Nephron (organoid): ENCODE measurements at regions not wholly inside any gene's neighbourhood (a gene's known extent, or its start where the extent isn't known, plus 50 kb on each side); places are given as distances from the start of the nearest gene placed in this dataset.

Experiments
- H3K27ac Mint-ChIP-seq, 3 experiments: 2 replicates each; pipeline ENCODE4 v1.8.0; 2020; ENCODE audit warnings: mixed read lengths in 3 of 3, mild to moderate bottlenecking in 2 of 3, moderate library complexity in 1 of 3
- H3K27me3 Mint-ChIP-seq: 2 replicates; pipeline ENCODE4 v1.8.0; 2021; ENCODE audit warnings: low read depth, mild to moderate bottlenecking, moderate library complexity, mixed read lengths
- H3K36me3 Mint-ChIP-seq: 2 replicates; pipeline ENCODE4 v1.8.0; 2020; ENCODE audit warnings: low read depth, mixed read lengths
- H3K4me1 Mint-ChIP-seq: 2 replicates; pipeline ENCODE4 v1.8.0; 2020; ENCODE audit warnings: mixed read lengths
- H3K4me3 Mint-ChIP-seq, 3 experiments: 2 replicates each; pipeline ENCODE4 v1.8.0; 2020; ENCODE audit warnings: mild to moderate bottlenecking in 3 of 3, mixed read lengths in 3 of 3, moderate library complexity in 2 of 3
- H3K9me3 Mint-ChIP-seq: 2 replicates; pipeline ENCODE4 v1.8.0; 2020; ENCODE audit warnings: mixed read lengths
- CTCF ChIP-seq, 3 experiments: fragments of 200-600 bp; sonication (generic); IDR thresholded peaks; one replicate each; pipeline ENCODE4 v1.5.0; 2021; ENCODE audit warnings: antibody characterized with exemption in 3 of 3; ENCODE audit not compliant: unreplicated experiment in 3 of 3

- Mint-ChIP-seq H3K4me1 (no peaks in the 10 kb centered on the region), H3K36me3 (no peaks in the 10 kb centered on the region), H3K27ac (no peak overlapping the region), H3K4me3 (no peak overlapping the region), H3K9me3 (no peaks in the 10 kb centered on the region), H3K27me3 (peaks cover 79% of the 10 kb centered on the region)
- no peak for TF ChIP-seq CTCF (IDR thresholded peaks at IDR 0.05; ENCODE audit: unreplicated experiment in 3 of 3)
Measured at GRCh38 chr17:79324194-79324593, 249.6 kb downstream of the ENGASE start.

- H3K4me3 Mint-ChIP-seq: no peak overlapping the region
- H3K4me1 Mint-ChIP-seq: no peaks in the 10 kb centered on the region
- H3K36me3 Mint-ChIP-seq: no peaks in the 10 kb centered on the region
- H3K27me3 Mint-ChIP-seq: peaks cover 79% of the 10 kb centered on the region
- no peak overlapping the region for H3K27ac Mint-ChIP-seq
- H3K9me3 Mint-ChIP-seq: no peaks in the 10 kb centered on the region
- no peak for TF ChIP-seq CTCF (IDR thresholded peaks at IDR 0.05; ENCODE audit: unreplicated experiment in 3 of 3)
Measured at GRCh38 chr17:79323566-79323965, 248.9 kb downstream of the ENGASE start.

GRCh38 chr17:79322211-79323123 is 247.8 kb downstream of the ENGASE start:
- H3K27me3 Mint-ChIP-seq: peaks cover 75% of the 10 kb centered on the region
- no peaks in the 10 kb centered on the region for H3K9me3 Mint-ChIP-seq
- H3K4me3 Mint-ChIP-seq: no peak overlapping the region
- no peaks in the 10 kb centered on the region for H3K36me3 Mint-ChIP-seq
- no peak overlapping the region for H3K27ac Mint-ChIP-seq
- no peak for TF ChIP-seq CTCF (IDR thresholded peaks at IDR 0.05; ENCODE audit: unreplicated experiment in 3 of 3)
- no peaks in the 10 kb centered on the region for H3K4me1 Mint-ChIP-seq

- Mint-ChIP-seq H3K27me3 (peaks cover 83% of the 10 kb centered on the region), H3K27ac (no peak overlapping the region), H3K4me1 (no peaks in the 10 kb centered on the region), H3K36me3 (no peaks in the 10 kb centered on the region), H3K9me3 (no peaks in the 10 kb centered on the region), H3K4me3 (no peak overlapping the region)
- no peak for TF ChIP-seq CTCF (IDR thresholded peaks at IDR 0.05; ENCODE audit: unreplicated experiment in 3 of 3)
Measured at GRCh38 chr17:79320331-79320730, 245.7 kb downstream of the ENGASE start.

- H3K9me3 Mint-ChIP-seq: no peaks in the 10 kb centered on the region
- no peak for TF ChIP-seq CTCF (IDR thresholded peaks at IDR 0.05; ENCODE audit: unreplicated experiment in 3 of 3)
Measured at GRCh38 chr17:79317916-79318315, 243.3 kb downstream of the ENGASE start.

GRCh38 chr17:79316805-79317204 is 242.2 kb downstream of the ENGASE start:
- Mint-ChIP-seq H3K27ac (no peak overlapping the region), H3K9me3 (no peaks in the 10 kb centered on the region), H3K4me3 (no peak overlapping the region), H3K36me3 (no peaks in the 10 kb centered on the region), H3K4me1 (no peaks in the 10 kb centered on the region), H3K27me3 (peaks cover 89% of the 10 kb centered on the region)
- no peak for TF ChIP-seq CTCF (IDR thresholded peaks at IDR 0.05; ENCODE audit: unreplicated experiment in 3 of 3)

More at GRCh38 chr17:79317916-79318315, 243.3 kb downstream of the ENGASE start:
- Mint-ChIP-seq H3K4me3 (no peak overlapping the region), H3K27ac (no peak overlapping the region), H3K36me3 (no peaks in the 10 kb centered on the region), H3K4me1 (no peaks in the 10 kb centered on the region), H3K27me3 (peaks cover 89% of the 10 kb centered on the region)
